Left colon (tissue), 2 donors: ENCODE measurements at regions not wholly inside any gene's neighbourhood (a gene's known extent, or its start where the extent isn't known, plus 50 kb on each side); places are given as distances from the start of the nearest gene placed in this dataset.

Experiments used
- ATAC-seq: fragments of 200-7000 bp; cut with Tn5 transposase; one replicate; pipeline ENCODE4 v1.9.1; 2020; ENCODE audit warnings: mild to moderate bottlenecking, moderate library complexity
- DNase-seq, 2 donors: peaks; one replicate each; pipeline ENCODE4 v3.0.0-alpha.2; 2020
- intact Hi-C, 2 donors: fragments of 100-400 bp; cut with DNase I in 1 of 2; cut with micrococcal nuclease in 1 of 2; formaldehyde crosslinking; loops; one replicate each; pipeline versions ENCODE4 v1.11.2 to v1.14.0; 2022; cut with DNase I, micrococcal nuclease
- donor health status: DM: no; HTN: no; CAD: no.
- donor health status: DM: yes; HTN: yes; CAD: no.

DNA sequence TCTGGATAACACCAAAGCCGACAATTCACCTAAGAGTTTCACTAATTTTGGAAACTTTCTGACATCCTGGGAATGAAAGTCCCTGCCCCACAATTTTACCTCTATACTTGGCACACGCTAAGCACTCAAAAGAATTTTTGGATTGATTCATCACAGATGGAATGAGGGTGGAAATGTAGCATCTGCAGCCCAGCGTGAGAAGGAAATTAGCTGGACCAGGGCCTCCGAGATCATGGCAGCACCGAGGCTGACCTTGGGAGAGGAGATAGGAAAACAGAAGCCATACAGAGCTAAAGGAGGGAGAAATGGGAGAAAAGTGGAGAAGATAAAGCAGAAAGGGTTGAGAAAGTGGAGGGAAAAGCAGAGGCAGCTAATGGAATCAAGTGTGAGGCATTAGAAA, 606.6 kb upstream of the DPP6 start:
- ATAC-seq (no peak), DNase-seq (no peak)
- intact Hi-C loops: no loop called here

DNA sequence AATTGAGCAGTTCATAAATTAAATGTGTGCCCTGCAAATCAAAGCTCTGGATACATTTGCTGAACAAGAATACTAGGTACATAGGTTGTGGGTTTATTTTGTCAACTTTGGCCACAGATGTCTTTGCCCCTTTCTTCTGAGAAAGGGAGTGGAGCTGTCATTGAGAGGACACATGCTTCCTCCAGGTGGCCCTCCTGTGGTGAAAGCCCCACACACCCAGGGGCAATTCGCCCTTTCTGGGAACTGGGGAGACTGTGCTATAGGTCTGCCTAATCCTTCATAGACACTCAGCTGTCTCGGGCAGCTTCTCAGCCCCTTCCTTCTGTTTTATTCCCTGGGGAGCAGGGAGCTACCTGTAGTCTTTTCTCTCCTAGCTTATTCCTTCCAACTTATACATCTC, 605.7 kb upstream of the DPP6 start:
- no peak for ATAC-seq
- intact Hi-C loops: no loop called here
- no peak for DNase-seq

DNA sequence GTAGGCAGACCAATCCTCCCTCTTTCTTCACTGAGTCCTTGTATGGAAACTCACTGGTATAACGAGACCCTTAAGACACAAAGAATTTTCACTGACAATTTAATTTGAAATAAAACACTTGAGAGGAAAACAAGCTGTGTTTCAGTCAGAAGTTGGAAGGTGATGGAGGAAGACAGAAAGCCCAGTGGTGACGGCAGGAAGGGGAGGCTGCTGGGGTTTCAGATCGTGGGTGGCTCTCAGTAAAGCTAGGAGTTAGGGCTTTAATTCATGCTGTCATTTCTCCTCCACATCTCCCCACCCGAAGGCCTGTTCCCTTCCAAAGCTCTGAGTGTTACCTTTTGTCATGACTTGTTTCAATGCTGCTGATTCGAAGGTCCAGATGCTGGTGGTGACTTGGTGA, 605.2 kb upstream of the DPP6 start:
- DNase-seq: no peak
- no peak for ATAC-seq
- intact Hi-C loops: no loop called here

DNA sequence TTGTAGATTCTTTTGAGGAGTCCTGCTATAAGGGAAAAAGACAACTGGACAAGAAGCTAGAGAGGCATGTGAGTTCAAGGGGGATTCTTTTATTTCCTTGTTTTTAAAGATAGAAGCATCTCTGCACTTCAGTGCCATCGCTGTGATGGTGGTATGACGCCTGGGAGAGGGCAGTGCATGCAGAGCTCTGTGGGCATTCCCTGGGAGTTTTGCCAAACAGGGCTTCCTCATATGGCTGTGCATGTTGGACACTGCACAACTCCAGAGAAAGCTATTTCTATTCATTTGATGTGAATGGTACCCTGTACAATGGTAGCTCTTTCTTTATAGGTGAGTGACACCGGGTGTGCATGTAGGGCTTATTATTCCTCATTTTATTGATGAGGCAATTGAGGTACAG, 599.5 kb upstream of the DPP6 start:
- DNase-seq: no peak
- intact Hi-C loops: no loop called here
- ATAC-seq: no peak

DNA sequence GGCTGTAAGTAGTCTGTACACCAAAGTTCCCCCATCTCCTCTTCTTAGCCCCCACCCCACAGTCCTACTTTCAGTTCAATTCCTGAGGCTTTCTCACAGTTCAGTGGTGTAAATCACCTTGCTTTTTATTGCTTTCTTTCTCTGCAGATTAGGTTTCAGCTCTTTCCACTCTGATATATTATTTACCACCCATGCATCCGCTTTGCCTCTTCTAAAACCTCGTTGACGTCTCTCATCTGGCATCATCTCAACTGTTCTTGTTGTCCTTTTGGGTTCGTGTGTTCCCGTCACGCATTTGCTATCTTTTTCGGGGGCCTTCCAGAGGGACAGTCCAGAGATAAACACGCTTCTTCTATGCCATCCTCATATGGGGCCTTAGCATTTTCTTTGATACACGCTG, 597.9 kb upstream of the DPP6 start:
- DNase-seq (no peak), ATAC-seq (no peak)
- intact Hi-C loops: no loop called here

DNA sequence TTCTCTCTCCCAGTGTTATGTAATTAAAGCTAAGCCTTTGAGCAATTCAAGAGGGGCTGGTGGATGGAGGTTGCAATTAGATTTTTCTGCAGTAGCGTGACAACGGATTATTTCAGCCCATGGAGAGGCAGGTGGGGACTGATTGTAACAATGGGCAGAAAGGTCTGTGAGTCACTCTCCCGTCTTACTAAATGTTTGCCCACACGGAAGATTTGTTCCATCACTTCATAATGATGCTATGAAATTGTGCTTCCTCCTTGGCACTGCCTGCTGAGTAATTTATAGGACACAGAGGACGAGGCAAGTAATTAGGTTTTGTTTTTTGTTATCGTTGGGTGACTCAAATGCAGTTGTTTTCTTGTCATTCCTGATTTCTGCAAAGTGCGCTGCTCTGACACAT, 594.5 kb upstream of the DPP6 start:
- intact Hi-C loops: no loop called here
- no peak for ATAC-seq
- no peak for DNase-seq

DNA sequence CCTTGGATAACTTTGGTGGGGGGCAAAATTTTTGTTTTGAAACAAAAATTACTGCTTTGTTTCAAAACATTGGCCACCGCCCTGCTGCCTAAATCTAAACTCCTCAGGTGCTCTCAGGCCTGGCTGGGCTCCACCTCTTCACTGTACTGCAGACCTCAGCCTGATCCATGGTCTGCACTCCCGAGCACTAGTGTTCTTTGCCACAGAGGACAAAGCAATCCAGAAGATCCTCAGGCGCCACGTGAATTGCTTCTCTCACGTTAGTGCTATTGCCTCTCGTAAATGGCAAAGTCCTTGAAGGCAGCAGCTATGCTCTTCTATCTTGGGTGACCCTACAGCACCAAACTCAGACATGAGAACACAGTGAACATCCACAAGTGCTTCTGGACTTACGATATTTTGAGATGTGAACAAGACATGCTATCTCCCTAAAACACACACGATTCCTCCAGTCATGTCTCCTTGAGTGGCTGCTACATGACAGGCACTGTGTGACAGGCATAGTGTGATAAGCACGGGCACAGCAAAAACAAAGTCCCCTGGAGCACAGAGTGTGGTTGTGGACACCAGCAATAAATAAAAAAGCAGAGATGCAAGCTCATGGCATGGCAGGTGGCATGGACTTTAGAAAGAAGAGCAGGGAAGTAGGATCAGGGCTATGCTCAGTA, 582.1 kb upstream of the DPP6 start:
- intact Hi-C loops: no loop called here
- ATAC-seq (no peak), DNase-seq (no peak)

DNA sequence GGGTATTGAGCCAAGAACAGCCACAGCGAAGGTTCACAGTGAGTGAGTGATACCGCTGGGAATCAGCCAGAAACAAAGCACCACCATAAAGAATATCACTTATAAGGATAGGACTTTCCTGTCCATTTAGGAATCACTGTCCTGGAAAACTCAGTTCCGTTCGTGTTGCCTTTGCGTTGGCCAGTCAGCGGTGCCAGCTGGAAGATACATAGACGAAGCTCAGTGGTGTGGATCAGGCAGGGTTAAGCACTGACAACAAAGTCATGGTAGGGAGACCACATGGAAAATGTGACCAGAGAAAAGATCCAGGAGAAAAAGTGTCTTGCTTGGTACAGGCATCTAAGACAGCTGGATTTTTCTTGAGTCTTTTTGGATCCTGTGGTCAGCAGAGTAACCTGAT, 579.7 kb upstream of the DPP6 start:
- DNase-seq (no peak), ATAC-seq (no peak)
- intact Hi-C loops: no loop called here

DNA sequence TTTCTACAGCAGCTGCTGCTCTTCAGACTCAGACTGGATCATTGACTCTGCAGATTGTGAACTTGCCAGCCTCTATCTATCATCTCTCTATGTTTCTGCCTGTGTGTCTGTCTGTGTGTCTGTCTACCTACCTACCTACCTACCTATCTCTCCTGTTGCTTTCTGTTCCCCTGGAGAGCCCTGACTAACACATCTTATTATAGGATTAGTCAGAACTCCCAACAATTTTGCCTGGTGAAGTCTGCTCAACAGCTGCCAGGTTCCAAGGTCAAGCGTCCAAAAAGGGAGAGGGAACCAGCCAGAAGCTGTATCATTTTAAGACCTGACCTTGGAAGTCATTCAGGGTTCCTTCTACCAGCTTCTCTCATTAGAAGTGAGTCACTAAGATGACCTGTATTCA, 579.0 kb upstream of the DPP6 start:
- ATAC-seq (no peak), DNase-seq (no peak)
- intact Hi-C loops: no loop called here

DNA sequence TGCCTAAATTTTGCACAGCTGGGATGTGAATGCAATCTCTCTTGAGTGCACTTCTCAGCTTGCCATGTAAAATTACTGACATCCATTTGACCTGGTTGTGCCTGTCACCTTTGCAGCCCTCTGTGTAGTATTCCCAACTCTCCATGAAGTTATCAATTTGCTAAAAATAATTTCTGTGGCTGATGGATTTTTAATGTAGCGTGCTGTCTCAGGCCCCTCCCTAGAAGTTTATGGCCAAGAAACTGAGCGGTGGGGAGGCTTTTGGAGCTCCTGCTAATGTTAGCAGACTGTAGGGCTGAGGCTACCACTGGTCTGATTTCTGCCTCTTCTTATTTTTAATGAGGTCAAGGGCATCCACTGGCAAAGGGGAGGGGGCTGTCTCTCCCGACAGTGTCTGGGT, 577.0 kb upstream of the DPP6 start:
- intact Hi-C loops: no loop called here
- ATAC-seq (no peak), DNase-seq (no peak)

DNA sequence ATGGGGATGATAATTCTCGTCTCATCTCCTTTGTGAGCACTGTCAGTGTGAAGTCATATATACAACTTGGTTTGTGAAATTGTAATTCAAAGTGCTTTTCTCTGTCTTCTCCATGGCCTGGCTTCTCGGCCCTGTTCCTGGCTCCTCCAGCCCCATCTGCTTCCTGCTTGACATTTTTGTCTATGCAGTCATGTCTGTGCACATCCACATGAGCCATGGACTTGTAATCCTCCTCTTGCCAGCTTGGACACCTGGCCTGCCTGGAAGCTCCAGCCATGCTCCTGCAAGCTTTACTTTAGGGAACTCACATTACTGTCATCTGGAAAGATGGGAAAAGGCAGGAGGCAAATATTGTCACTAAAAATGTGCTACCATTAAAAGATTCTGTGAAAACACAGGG, 576.0 kb upstream of the DPP6 start:
- DNase-seq (no peak), ATAC-seq (no peak)
- intact Hi-C loops: no loop called here

DNA sequence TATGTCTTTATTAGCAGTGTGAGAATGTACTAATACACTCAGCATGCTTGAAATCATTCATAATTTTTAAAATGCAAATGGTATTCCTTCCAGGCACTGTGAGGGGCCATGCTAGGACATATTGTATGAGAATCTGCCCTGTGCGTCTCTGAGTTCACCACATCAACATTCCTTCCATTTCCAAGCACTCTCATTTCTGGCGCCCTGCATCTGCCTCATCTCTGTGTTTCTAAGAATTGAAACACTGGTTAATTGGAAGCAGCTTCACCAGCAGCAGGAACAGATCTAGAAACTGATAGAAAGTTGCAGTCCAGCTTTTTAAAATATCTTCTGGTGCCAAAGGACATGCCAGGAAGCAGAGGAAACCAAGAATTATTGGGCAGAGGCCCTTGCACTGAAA, 555.9 kb upstream of the DPP6 start:
- intact Hi-C loops: no loop called here
- ATAC-seq (no peak), DNase-seq (no peak)

DNA sequence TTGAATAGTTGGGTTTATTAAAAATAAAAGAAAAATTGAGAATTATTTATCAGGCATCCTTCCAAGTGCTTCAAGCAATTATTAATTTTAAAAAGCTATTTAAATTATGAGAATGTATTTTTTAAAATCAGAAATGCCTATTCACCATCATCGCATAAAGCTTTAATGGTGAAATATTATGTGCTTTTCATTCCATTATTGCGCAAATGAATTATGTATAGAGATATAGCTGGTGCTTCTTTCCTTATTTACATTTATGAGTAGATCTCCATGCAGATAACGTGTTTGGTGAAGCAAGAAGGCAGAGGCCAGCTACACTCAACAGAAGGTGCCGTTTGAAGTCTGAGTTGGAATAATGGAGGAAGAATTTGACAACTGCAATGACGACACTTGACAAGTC, 549.1 kb upstream of the DPP6 start:
- no peak for ATAC-seq
- no peak for DNase-seq
- intact Hi-C loops: no loop called here

DNA sequence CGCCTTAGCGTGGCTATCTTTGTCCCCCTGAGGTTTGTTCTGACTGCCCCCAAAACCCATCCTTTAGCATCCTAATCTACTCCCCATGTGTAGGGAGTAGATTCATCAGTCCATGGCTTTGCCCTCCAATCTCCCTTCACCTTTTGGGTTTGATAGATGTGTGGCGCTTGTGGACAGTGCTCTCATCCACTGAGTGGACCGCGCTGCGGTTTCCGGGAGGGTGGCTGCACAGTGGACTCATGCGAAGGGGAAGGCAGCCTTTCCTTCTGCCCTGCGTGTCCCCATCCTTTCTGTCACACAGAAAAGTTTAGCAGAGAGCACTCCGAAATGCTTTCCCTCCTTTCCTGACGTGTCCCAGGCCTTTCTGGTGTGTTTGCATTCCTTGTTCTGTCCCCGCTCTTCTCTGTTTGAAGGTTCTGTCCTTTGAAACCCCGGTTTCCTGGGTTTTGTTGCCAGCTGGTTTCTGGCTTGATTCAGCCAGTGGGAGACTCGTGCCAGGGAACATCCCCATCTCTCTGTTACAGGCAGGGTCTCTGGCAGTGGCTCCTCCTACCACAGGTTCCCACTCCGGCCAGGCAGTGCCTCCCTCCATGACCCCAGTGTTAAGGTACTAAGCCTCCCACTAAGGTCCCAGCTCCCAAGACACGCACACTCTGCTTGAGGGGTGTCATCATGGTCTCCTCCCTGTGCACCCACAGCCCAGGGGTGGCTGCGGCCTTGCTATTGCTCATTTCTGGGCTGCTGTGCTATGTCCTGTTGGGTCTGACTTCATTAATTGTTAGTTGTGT, 547.7 kb upstream of the DPP6 start:
- intact Hi-C loops: no loop called here
- ATAC-seq (no peak), DNase-seq (no peak)

DNA sequence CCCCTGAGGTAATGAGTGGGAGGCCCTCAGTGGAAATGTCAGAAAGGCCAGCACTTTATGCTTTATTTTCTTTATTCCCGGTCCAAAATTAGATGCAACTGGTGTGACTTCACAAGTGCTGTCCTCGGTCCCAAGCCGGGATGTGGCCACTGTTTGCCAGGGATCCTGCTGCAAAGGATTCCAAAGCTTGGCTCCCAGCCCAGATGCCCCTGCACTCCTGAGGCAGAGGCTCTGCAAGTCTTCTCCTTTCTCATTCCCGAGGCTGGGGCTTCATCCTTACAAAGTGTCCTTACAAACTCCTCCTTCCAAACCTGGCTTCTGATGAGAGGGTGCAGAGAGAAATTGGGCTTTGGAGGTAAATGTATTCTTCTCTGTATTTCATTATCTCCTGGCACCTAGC, 544.3 kb upstream of the DPP6 start:
- no peak for ATAC-seq
- DNase-seq: no peak
- intact Hi-C loops: no loop called here

DNA sequence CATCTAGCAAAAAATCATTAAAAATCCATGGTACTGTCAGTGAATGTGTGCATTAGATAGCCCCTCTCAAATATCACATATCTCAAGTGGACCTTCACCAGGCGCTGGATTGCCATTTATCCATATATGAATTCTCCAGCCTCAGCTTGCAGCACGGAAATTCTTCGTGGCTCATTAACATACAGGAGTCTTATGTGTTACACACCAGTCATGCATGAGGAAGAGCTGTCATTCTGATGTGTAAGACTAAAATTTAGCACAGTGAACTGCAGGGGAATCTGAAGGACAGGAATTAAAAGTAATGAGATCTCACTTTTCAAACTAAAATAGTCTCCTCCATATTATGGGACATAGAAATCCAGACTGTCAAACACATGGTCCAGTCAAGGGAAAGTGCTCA, 542.4 kb upstream of the DPP6 start:
- intact Hi-C loops: no loop called here
- ATAC-seq (no peak), DNase-seq (no peak)

DNA sequence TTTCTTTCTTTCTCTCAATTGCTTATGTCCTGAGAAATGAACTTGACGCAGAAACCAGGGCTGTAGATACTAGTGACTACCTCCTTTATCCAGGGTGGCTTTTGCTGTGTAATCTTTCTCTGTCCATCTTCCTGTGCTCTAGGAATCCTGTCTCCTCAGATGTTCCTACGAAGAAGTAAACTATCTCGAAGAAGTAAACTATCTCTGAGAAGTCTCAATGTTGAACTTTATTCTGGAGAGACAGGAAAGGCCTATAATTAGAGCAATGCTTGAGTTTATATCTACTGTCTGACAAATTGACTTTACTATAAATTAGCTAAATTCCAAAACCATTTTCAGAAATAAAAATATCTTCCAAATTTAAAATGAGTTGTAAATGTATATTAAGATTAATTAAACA, 541.5 kb upstream of the DPP6 start:
- DNase-seq (no peak), ATAC-seq (no peak)
- intact Hi-C loops: no loop called here

DNA sequence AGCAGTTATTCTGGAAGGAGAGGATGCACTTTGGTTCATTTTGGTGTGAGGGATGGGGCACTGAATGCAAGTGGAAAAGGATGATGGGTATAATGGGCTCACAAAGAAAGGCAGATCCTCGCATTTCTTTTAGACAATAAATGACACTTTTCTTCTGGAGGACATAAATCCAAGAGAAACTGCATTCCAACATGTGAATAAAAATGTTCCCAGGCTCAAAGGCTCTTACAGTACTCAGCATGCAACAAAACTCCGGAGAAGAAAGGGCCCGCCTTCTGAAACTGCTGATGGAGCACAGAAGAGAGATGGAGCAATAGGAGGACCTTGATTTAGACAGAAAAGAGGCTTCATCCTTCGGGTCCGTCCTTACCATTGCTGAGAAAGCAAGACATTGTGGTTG, 538.2 kb upstream of the DPP6 start:
- DNase-seq: no peak
- ATAC-seq: no peak
- intact Hi-C loops: no loop called here

DNA sequence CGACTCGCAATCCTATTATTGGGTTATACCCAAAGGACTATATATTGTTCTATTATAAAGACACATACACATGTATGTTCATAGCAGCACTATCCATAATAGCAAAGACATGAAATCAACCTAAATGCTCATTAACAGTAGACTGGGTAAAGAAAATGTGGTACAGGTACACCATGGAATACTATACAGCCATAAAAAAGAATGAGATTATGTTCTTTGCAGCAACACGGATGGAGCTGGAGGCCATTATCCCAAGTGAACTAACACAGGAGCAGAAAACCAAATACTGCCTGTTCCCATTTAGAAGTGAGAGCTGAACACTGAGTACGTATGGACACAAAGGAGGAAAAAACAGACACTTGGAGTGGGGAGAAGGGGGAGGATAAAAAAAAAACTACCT, 536.8 kb upstream of the DPP6 start:
- DNase-seq (no peak), ATAC-seq (no peak)
- intact Hi-C loops: no loop called here

DNA sequence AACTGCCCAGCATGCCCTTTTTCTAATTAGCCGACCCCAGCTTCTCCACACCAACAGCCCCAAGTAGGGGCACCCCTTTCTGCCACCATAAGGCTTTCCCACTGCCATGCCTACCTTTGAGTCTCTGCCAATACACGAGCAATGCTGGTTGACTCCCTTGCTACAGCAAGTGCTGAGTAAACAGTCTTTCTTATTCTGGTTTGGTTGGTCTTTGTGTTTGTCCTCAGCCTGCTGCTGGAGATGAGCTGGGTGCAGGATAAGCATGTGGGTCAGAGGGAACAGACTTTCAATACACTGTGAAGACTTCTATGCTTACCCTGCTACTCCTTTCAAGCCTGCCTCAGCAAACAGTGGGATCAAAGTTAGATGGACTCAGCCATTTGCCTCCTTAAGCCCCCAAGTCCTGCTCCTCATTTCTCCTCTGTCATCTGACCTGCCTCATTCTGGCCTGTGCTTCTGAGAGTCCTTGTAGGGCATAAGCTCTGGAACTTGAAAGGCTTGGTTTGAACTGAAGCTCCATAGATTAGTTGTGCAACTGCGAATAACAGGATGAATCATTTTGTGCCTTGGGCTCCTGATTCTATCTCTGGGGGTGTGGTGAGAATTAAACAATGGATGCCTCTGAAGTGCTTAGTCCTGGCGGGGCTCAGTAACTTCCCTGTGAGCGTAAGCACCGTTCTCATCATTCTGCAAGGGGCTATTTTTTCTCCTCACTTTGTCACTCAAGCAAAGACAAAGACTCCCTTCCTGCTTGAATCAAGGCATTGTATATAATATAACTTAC, 533.8 kb upstream of the DPP6 start:
- intact Hi-C loops: no loop called here

More for the DNA sequence above, 533.8 kb upstream of the DPP6 start:
- DNase-seq: no peak
- no peak for ATAC-seq
